GM19099 (cell line): ENCODE measurements at regions not wholly inside any gene's neighbourhood (a gene's known extent, or its start where the extent isn't known, plus 50 kb on each side); places are given as distances from the start of the nearest gene placed in this dataset.

Experiments used
- POLR2A ChIP-seq: IDR thresholded peaks from 3 replicates; pipeline ENCODE4 v1.6.1; 2011; ENCODE audit warnings: low read depth; ENCODE audit not compliant: insufficient read length; ENCODE audit errors: extremely low read depth

DNA sequence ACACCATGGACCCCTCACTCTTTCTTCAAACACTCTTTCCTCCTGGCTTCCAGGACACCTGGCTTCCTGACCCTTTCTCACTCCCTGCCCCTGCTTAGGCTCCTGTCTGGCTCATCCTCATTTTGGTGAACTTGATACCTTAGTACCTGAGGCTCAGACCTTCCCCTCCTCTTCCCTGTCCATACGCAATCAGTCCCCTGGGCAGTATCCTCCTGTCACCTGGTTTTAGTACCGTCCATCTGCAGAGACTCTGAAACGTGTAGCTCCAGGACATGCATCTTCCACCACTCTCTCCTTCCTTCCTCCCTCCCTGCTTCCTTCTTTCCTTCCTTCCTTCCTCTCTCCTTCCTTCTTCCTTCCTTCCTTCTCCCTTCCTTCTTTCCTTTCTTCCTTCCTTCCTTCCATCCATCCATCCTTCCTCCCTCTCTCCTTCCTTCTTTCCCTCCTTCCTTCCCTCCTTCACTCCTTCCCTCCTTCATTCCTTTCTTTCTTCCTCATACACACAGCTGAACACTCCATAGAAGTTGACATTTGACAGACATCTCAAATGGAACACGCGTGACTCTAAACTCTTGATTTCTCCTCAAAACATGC lies 1488.6 kb downstream of the TBC1D22A start:
- no peak for TF ChIP-seq POLR2A

DNA sequence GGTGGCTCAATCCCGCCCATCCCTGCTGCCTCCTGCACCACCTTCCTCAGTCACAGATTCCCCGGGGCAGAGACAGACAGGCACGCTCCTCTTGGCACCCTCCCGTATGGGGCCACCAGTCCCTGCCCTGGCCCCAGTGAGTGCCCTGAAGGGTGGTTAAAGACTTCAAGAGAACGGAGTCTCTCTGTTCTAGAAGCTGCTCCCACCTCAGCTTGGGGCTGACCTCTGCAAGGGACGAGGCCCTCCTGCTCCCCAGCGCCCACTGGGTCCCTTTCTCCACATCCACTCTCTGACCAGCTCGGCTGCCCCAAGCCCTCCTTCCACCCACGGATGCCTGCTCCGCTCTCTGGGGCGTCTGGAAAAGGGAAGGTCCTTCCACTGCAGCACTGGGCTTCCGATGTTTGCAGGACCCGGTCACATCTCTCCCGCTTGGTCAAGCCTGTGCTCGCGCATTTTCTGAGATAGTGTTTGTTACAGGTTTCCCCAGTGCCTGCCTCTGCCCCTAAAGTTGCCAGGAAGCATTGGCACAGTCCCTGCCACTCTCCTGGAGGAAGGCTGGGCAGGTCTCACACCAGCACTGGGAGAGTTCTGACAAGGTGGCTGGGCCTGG lies 1487.9 kb downstream of the TBC1D22A start:
- TF ChIP-seq POLR2A, result no peak

DNA sequence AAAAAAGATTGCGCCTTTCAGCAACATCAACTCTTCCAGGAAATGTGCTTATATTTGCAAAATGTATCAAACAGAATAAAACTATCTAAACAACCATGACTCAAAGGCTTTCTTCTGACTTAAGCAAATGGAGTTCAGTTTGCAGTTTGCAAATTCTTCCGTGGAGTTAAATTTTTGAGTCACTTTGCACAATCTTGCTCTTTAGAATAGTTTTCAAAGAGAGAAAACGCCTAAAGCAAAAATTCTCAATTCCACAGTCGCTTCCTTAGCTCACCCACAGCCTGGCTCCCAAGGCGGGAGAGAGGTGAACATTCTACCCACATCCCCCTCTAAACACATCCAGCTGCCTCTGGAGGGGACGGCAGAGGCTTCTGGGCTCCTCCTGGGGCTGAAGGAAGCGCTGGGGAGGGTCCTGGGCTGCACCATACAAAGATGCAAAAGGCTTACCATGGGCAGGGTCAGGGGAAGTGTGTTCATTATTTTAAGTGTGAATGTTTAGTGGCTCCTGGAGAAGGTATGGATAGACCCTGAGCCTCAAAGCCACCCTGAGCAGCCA lies 1487.3 kb downstream of the TBC1D22A start:
- TF ChIP-seq POLR2A, result no peak

DNA sequence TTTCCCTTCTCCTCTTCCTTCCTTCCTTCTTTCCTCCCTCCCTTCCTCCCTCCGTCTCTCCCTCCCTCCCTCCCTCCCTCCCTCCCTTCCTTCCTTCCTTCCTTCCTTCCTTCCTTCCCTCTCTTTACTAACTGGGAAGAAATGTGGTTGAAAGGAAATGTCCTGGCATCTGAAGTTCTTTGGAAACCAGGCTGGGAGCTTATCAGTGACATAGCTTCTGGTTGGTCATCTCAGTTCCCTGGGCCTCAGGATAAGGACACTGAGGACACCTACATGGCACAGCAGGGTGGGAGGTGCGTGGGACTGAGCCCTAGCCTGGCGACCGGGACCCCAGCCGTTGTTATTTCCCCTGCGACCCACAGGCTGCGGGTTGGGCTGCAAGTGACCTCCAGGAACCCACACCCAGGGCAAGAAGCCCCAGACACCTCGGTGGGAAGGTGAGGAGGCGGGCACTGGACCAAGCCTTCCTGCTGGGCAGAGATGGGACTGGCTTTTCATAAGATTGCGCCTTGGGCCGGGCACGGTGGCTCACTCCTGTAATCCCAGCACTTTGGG lies 1486.5 kb downstream of the TBC1D22A start:
- no peak for TF ChIP-seq POLR2A

DNA sequence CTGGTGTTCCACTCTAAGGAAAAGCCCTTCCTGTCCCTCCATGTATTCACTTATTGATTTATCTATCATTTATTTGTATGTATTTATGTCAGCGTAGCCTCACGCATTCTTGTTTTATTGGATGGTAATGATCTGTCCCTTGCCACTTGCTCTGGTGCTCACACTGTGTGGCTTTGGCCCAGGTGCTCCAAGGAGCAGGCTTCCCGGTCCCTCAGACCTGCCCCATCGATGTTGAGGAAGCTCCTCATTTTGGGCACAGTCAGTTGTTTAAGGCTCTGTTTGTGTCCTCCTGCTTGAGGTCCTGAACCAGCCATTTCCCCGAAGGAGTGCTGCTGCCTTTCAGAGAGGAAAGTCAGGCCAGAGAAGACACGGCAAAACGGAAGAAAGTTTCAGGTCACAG lies 1485.4 kb downstream of the TBC1D22A start:
- TF ChIP-seq POLR2A, result no peak

DNA sequence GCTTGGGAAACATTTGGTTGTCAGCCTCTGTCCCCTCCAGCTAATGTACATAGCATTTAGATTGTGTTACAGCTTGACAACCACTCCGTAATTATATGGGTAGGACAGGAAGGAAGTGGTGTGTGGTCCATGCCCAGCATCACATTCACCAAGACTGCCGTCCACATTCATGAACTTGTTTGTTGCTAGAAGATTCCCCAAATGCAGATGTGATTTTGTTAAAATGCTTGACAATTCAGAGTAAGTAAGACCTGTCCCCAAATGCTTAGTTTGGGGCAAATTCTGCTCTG lies 1482.7 kb downstream of the TBC1D22A start:
- no peak for TF ChIP-seq POLR2A

DNA sequence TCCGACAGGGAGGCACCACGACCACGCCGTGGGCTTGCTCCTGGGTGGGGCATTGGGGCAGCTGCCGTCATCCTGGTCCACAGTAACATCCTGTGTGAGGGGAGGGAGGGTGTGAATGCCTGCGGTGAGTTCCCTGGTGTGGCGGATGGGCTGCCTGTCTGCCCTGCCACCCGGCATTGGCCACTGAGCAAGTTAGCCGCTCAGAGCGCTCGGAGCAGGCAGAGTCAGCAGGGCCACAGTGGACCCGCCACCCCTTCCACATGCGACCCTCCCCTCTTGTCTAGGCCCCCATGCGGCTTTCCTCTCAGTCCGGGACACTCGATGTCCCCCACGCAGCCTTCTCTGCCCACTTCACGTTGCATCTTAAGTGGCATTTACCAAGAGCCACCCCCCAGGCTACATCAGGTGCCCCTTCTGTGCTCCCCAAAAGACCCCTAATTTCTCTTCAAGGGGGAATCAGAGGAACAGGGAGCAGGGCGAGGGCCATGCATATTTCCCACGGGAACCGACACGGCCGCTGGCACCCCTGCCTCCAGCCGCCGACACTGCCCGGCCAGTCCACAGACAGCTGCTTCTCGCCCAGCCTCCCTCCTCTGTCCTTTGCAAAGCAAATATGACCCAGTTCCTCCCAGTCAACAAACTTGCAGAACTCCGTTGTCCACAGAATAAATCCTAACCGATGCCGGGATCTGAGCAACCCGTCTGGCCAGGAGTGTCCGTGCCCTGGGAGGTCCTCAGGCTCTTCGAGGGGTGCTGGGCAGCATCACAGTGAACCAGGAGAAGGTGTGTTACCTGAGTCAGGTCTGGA lies 1482.1 kb downstream of the TBC1D22A start:
- no peak for TF ChIP-seq POLR2A

DNA sequence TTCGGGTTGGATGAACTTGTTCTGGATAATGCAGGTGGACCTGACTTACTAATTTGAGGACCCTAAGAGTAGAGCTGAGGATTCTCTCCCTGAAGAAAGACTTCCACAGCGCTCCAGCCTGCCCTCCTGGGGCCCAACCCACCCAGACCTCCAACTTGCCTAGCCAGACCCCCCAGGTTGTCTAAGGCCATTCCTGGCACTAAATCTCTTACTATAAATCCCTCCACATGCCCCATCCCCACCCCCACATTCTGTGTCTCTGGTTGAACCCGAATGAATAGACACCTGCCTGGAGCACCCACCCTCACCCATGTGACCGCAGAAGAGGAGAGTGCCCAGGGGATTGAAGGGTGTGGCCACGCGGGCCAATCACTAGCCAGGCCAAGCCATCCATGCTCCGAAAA lies 1480.0 kb downstream of the TBC1D22A start:
- no peak for TF ChIP-seq POLR2A

DNA sequence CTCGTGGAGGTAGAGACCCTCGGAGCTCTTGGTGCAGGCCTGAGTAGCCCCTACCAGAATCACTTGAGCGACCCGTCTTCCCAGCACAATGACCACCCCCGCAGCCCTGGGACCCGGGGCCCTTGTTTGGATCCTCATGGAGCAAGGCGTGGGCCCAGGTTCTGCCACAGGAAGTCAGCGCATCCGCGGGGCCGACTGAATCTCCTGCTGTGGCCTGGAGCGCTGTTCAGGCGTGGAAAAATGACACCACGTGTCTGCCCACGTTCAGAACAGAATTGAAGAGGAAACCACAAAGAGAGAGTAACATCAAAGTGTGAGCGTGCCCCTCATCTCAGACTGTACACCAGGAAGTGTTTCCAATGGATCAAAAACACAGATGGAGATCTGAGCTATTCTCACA lies 1479.2 kb downstream of the TBC1D22A start:
- no peak for TF ChIP-seq POLR2A

DNA sequence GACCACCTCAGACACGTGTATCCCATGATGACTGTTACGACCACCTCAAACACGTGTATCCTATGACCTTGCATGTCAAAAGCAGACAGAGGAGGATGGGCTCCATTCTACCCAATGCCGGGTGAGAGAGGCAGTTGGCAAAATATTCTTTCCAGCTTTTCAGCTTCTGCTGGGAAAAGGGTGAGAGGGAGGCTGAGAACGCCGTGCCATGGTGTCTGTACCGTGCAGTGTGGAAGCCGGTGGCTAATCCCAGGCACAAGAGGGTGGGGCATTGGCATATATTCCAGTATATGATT lies 1478.4 kb downstream of the TBC1D22A start:
- TF ChIP-seq POLR2A, result no peak

DNA sequence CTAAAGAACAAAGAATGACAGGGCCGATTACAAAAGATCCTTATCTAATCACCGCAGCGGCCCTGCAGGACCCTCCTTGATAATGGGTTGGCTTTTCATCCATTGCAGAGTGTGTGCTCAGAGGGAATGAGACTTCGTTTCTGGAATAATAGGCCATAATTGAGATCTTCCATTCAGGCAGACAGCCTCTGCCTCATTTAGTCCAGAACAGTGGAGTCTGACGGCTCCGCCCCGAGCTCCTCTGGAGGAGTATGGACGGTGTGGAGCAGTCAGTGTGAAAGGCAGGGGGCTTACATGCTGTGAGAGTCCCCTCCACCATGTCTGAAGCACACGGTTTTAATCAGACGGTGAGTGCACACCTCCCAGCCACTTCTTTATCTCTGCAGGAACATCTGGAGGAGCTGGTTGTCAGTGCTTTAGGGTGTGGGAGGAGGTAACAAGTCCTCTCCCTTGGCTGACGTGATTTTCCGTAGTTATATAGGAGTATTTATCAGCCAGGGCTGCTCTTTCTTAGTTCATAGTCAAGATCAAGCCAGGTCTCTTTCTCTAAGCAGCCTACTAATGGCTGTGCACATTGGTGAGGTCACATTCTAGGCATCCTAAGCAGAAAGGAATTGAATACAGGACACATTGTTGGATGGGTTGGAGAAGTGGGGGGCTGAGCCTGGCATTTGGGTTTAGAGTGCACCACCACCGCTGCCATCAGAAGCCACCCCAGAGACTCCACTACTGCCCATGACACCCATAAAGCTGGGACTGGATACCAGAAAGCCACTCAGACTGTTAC lies 1477.9 kb downstream of the TBC1D22A start:
- TF ChIP-seq POLR2A, result no peak

DNA sequence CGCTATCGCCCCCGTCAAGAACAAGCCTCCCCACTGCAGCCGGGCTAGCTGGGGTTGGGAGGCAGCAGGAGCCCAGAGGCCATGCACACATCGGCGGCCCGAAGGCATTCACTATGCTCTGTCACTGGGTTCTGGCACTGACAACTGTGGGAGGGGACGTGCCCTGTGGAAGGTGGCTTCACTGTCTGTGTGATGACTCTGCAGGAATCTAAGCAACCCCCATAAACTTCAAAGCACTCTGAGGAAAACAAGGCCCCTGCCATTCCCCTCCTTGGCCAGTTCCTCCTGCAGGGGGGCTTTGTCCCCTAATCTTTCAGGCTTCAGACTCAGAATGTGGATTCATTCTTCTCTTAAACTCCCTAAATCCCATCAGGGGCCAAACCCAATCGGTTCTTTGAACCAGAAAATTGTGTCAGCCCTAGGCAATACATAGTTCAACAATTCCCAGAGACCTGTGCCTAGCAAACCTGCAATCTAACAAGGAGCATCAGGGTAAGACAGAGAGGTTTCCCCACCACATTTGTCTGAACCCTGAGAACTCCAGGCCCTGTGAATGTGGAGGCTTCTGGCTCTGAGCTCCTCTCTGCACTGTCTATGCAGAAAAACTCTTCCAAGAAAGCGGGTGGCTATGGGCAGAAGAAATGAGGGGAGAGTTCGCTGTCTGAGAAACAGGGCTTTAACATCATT lies 1477.2 kb downstream of the TBC1D22A start:
- TF ChIP-seq POLR2A, result no peak

DNA sequence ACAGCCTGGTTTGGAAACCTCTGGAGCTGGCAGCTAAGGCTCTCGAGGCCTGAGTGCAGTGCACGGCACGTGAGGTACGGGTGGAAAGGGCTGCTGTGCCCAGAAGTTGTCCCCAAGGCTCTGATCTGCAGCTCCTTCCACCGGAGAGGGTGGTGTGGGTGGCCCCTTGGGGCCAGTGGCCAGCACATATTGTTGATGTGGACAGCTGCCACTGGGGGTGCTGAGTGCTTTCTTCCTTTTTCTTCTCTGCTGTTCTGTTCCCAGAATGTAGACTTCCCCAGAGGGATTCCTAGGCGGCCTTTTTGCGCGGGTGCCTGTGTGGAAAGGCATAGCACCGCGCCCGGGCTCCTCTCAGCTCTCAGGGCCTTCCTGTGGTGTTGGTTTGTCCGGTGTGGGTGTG lies 1476.5 kb downstream of the TBC1D22A start:
- no peak for TF ChIP-seq POLR2A

DNA sequence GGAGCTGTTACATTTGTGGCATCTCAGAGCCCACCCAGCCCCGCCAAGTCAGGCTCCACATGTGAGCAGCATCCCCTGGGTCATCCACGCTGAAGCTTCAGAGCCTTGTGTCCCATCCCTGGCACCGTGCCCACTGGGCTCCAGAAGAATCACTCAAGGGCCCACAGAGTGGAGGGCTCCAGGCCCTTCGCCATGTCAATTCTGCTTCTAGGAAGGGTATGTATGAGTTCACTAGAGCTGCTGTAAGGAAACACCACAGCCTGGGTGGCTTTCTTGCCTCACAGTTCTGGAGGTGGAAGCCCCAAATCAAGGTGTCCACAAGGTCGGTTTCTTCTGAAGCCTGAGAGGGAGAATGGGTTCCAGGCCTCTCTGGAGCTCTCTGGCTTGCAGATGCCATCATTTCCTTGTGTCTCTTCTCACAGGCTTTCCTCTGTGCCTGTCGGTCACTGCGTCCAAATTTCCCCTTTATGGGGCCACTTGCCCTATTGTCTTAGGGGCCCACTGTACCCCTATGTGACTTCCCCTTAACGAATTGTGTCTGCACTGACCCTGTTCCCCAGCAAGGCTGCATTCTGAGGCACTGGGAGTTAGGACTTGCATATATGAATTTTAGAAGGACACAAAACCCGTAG lies 1476.0 kb downstream of the TBC1D22A start:
- TF ChIP-seq POLR2A, result no peak
